ENCODE measurements at regions not wholly inside any gene's neighbourhood (a gene's known extent, or its start where the extent isn't known, plus 50 kb on each side); places are given as distances from the start of the nearest gene placed in this dataset.
"Not testable (repeated sequence)": the region's sequence is repeated elsewhere in the genome, so short reads cannot be mapped to it uniquely, and the experiment has no call there.

- ATAC-seq = no peak
- 87% methylated on average over 2 of the region's 2 CpGs for WGBS
- H3K9me3 ChIP-seq (ENCODE audit: control insufficient read depth, low read length) = no peaks in the 10 kb centered on the region
- no peaks in the 10 kb centered on the region for H3K4me1 ChIP-seq (ENCODE audit: control insufficient read depth, insufficient read depth, low read length)
- H3K27me3 ChIP-seq (ENCODE audit: control insufficient read depth, insufficient read depth) = no peaks in the 10 kb centered on the region
- H3K27ac ChIP-seq (ENCODE audit: low read length) = no peak overlapping the region
- no peak overlapping the region for H3K4me3 ChIP-seq (ENCODE audit: low read length)
- DNase-seq = no peak
- intact Hi-C loops (cut with DNase I) = no loop called here
These were observed 135.5 kb downstream of the MMUT start for GRCh38 chr6:49327571-49327970.

- intact Hi-C loops (cut with DNase I) = no loop called here
- Histone ChIP-seq H3K27me3 (ENCODE audit: control insufficient read depth, insufficient read depth) (no peaks in the 10 kb centered on the region), H3K4me1 (ENCODE audit: control insufficient read depth, insufficient read depth, low read length) (no peaks in the 10 kb centered on the region), H3K9me3 (ENCODE audit: control insufficient read depth, low read length) (no peaks in the 10 kb centered on the region), H3K4me3 (ENCODE audit: low read length) (no peak overlapping the region), H3K27ac (ENCODE audit: low read length) (no peak overlapping the region)
- WGBS = 52% methylated on average over 1 of the region's 1 CpG
- ATAC-seq (no peak), DNase-seq (no peak)
These were observed 136.0 kb downstream of the MMUT start for GRCh38 chr6:49327005-49327404.

GRCh38 chr6:49326347-49326746, 136.7 kb downstream of the MMUT start:
- Histone ChIP-seq H3K27me3 (ENCODE audit: control insufficient read depth, insufficient read depth) (no peaks in the 10 kb centered on the region), H3K4me1 (ENCODE audit: control insufficient read depth, insufficient read depth, low read length) (no peaks in the 10 kb centered on the region), H3K9me3 (ENCODE audit: control insufficient read depth, low read length) (no peaks in the 10 kb centered on the region), H3K4me3 (ENCODE audit: low read length) (no peak overlapping the region), H3K27ac (ENCODE audit: low read length) (no peak overlapping the region)
- intact Hi-C loops (cut with DNase I) = no loop called here
- DNase-seq (no peak), ATAC-seq (no peak)
- 7% methylated on average over 2 of the region's 2 CpGs for WGBS

- no peaks in the 10 kb centered on the region for H3K4me1 ChIP-seq (ENCODE audit: control insufficient read depth, insufficient read depth, low read length)
- WGBS = 43% methylated on average over 1 of the region's 1 CpG
- H3K9me3 ChIP-seq (ENCODE audit: control insufficient read depth, low read length) = no peaks in the 10 kb centered on the region
- DNase-seq (no peak), ATAC-seq (no peak)
- intact Hi-C loops (cut with DNase I) = no loop called here
- no peaks in the 10 kb centered on the region for H3K27me3 ChIP-seq (ENCODE audit: control insufficient read depth, insufficient read depth)
- H3K27ac ChIP-seq (ENCODE audit: low read length) = no peak overlapping the region
- no peak overlapping the region for H3K4me3 ChIP-seq (ENCODE audit: low read length)
These were observed 137.2 kb downstream of the MMUT start for GRCh38 chr6:49325891-49326290.

- intact Hi-C loops (cut with DNase I) = no loop called here
- no peak overlapping the region for H3K27ac ChIP-seq (ENCODE audit: low read length)
- WGBS = 67% methylated on average over 1 of the region's 1 CpG
- no peak for DNase-seq
- H3K9me3 ChIP-seq (ENCODE audit: control insufficient read depth, low read length) = no peaks in the 10 kb centered on the region
- no peak for ATAC-seq
- no peak overlapping the region for H3K4me3 ChIP-seq (ENCODE audit: low read length)
- H3K27me3 ChIP-seq (ENCODE audit: control insufficient read depth, insufficient read depth) = no peaks in the 10 kb centered on the region
- no peaks in the 10 kb centered on the region for H3K4me1 ChIP-seq (ENCODE audit: control insufficient read depth, insufficient read depth, low read length)
These were observed 140.2 kb downstream of the MMUT start for GRCh38 chr6:49322861-49323260.

- H3K9me3 ChIP-seq (ENCODE audit: control insufficient read depth, low read length) = no peaks in the 10 kb centered on the region
- DNase-seq (no peak), ATAC-seq (no peak)
- H3K27ac ChIP-seq (ENCODE audit: low read length) = no peak overlapping the region
- no peaks in the 10 kb centered on the region for H3K4me1 ChIP-seq (ENCODE audit: control insufficient read depth, insufficient read depth, low read length)
- H3K4me3 ChIP-seq (ENCODE audit: low read length) = no peak overlapping the region
- 69% methylated on average over 2 of the region's 2 CpGs for WGBS
- intact Hi-C loops (cut with DNase I) = no loop called here
- H3K27me3 ChIP-seq (ENCODE audit: control insufficient read depth, insufficient read depth) = no peaks in the 10 kb centered on the region
These were observed 141.4 kb downstream of the MMUT start for GRCh38 chr6:49321561-49322072.

GRCh38 chr6:49305010-49305409, 158.0 kb downstream of the MMUT start:
- intact Hi-C loops (cut with DNase I) = no loop called here
- H3K4me1 ChIP-seq (ENCODE audit: control insufficient read depth, insufficient read depth, low read length) = no peaks in the 10 kb centered on the region
- H3K9me3 ChIP-seq (ENCODE audit: control insufficient read depth, low read length) = no peaks in the 10 kb centered on the region
- no peak for DNase-seq
- no peak overlapping the region for H3K4me3 ChIP-seq (ENCODE audit: low read length)
- H3K27ac ChIP-seq (ENCODE audit: low read length) = no peak overlapping the region
- H3K27me3 ChIP-seq (ENCODE audit: control insufficient read depth, insufficient read depth) = no peaks in the 10 kb centered on the region
- no peak for ATAC-seq
- WGBS = 63% methylated on average over 1 of the region's 1 CpG

- H3K4me3 ChIP-seq (ENCODE audit: low read length); intact Hi-C loops (cut with DNase I); H3K4me1 ChIP-seq (ENCODE audit: control insufficient read depth, insufficient read depth, low read length); H3K9me3 ChIP-seq (ENCODE audit: control insufficient read depth, low read length); H3K27me3 ChIP-seq (ENCODE audit: control insufficient read depth, insufficient read depth); H3K27ac ChIP-seq (ENCODE audit: low read length); DNase-seq; ATAC-seq: not testable (repeated sequence)
- 65% methylated on average over 1 of the region's 1 CpG for WGBS
These were observed 158.7 kb downstream of the MMUT start for GRCh38 chr6:49304393-49304792.

GRCh38 chr6:49300911-49301310, 162.1 kb downstream of the MMUT start:
- intact Hi-C loops (cut with DNase I) = no loop called here
- no peaks in the 10 kb centered on the region for H3K4me1 ChIP-seq (ENCODE audit: control insufficient read depth, insufficient read depth, low read length)
- DNase-seq = no peak
- H3K27ac ChIP-seq (ENCODE audit: low read length) = no peak overlapping the region
- no peaks in the 10 kb centered on the region for H3K9me3 ChIP-seq (ENCODE audit: control insufficient read depth, low read length)
- H3K27me3 ChIP-seq (ENCODE audit: control insufficient read depth, insufficient read depth) = no peaks in the 10 kb centered on the region
- H3K4me3 ChIP-seq (ENCODE audit: low read length) = no peak overlapping the region
- ATAC-seq = no peak

- WGBS = 81% methylated on average over 1 of the region's 1 CpG
- ATAC-seq = no peak
- intact Hi-C loops (cut with DNase I) = no loop called here
These were observed 162.6 kb downstream of the MMUT start for GRCh38 chr6:49300443-49300842.

GRCh38 chr6:49299279-49299678, 163.8 kb downstream of the MMUT start:
- ATAC-seq = no peak
- H3K27me3 ChIP-seq (ENCODE audit: control insufficient read depth, insufficient read depth) = no peaks in the 10 kb centered on the region
- no peak overlapping the region for H3K4me3 ChIP-seq (ENCODE audit: low read length)
- H3K9me3 ChIP-seq (ENCODE audit: control insufficient read depth, low read length) = no peaks in the 10 kb centered on the region
- H3K27ac ChIP-seq (ENCODE audit: low read length) = no peak overlapping the region
- no peaks in the 10 kb centered on the region for H3K4me1 ChIP-seq (ENCODE audit: control insufficient read depth, insufficient read depth, low read length)
- intact Hi-C loops (cut with DNase I) = no loop called here
- DNase-seq = no peak

More at GRCh38 chr6:49300443-49300842, 162.6 kb downstream of the MMUT start:
- DNase-seq = no peak
- H3K4me3 ChIP-seq (ENCODE audit: low read length) = no peak overlapping the region
- H3K27ac ChIP-seq (ENCODE audit: low read length) = no peak overlapping the region
- H3K9me3 ChIP-seq (ENCODE audit: control insufficient read depth, low read length) = no peaks in the 10 kb centered on the region
- no peaks in the 10 kb centered on the region for H3K27me3 ChIP-seq (ENCODE audit: control insufficient read depth, insufficient read depth)
- H3K4me1 ChIP-seq (ENCODE audit: control insufficient read depth, insufficient read depth, low read length) = no peaks in the 10 kb centered on the region

- Histone ChIP-seq H3K4me3 (ENCODE audit: low read length) (no peak overlapping the region), H3K27ac (ENCODE audit: low read length) (no peak overlapping the region), H3K27me3 (ENCODE audit: control insufficient read depth, insufficient read depth) (no peaks in the 10 kb centered on the region), H3K4me1 (ENCODE audit: control insufficient read depth, insufficient read depth, low read length) (no peaks in the 10 kb centered on the region), H3K9me3 (ENCODE audit: control insufficient read depth, low read length) (no peaks in the 10 kb centered on the region)
- WGBS = 65% methylated on average over 1 of the region's 1 CpG
- DNase-seq = no peak
- ATAC-seq = no peak
- intact Hi-C loops (cut with DNase I) = no loop called here
These were observed 178.9 kb downstream of the MMUT start for GRCh38 chr6:49284180-49284579.

Data from right cardiac atrium (tissue), 5 donors.